Heart left ventricle (tissue), 13 donors: ENCODE measurements at regions not wholly inside any gene's neighbourhood (a gene's known extent, or its start where the extent isn't known, plus 50 kb on each side); places are given as distances from the start of the nearest gene placed in this dataset.

Experiments used
- CTCF ChIP-seq, 12 donors: fragments of 200-600 bp; sonication (generic) in 4 of 12; IDR thresholded peaks; one replicate each; pipeline versions ENCODE4 v1.5.0 to v1.8.0; 2018 to 2022; ENCODE audit warnings: antibody characterized with exemption in 12 of 12, mild to moderate bottlenecking in 5 of 12
- POLR2A ChIP-seq, 2 donors: fragments of 450-650 bp; IDR thresholded peaks; one replicate each; pipeline ENCODE4 v1.6.1; 2017; ENCODE audit warnings: antibody characterized with exemption in 2 of 2, mild to moderate bottlenecking in 2 of 2, moderate library complexity in 2 of 2
- donor health status: ischemic (EF 13 %, LVEDD 7.1; RV severe dilation, severe dysfunction).
- donor health status: DM: no; HTN: yes; CAD: no.
- donor health status: DM: no; HTN: no; CAD: no.
- donor health status: ischemic (EF 25% LVEDD 6.9; RV normal size, moderate dysfunction).
- donor health status: ischemic (EF 25% LVEDD 5.7; RV mildly dilated, moderate dysfunction).
- donor health status: ischemic (EF 35%, LVEDD 5.7; RV mildly dilated, moderate dysfunction).
- donor health status: nonischemic (EF 11% LVEDD 7.7; RV severe dilation, severe dysfunction).
- donor health status: DM: yes; HTN: yes; CAD: no.
- donor health status: PGD.
- donor health status: ischemic (EF 29% LVEDD 5.4; RV normal size, mild dysfunction).
- donor health status: nonischemic (EF 23%, LVEDD 6.1; RV moderate dilation, normal function).

- no peak for TF ChIP-seq POLR2A (IDR thresholded peaks at IDR 0.05)
- TF ChIP-seq CTCF (IDR thresholded peaks at IDR 0.05), result no peak
Measured at GRCh38 chr1:216820345-216820744, 97.1 kb upstream of the ESRRG start.
